Natural killer cell treated with Interleukin-12 subunit alpha and Interleukin-12 subunit beta and Interleukin-15 and Interleukin-18, amount 100 ng/mL, for 72 hours (primary cell): ENCODE measurements at regions not wholly inside any gene's neighbourhood (a gene's known extent, or its start where the extent isn't known, plus 50 kb on each side); places are given as distances from the start of the nearest gene placed in this dataset.

Source experiments
- ATAC-seq, 2 donors: fragments of 150-1000 bp; cut with Tn5 transposase in 1 of 2; sonication (Bioruptor Pico), chemical (Tn5 transposase) in 1 of 2; 2 replicates each; pipeline ENCODE4 v1.10.0; 2021
- DNase-seq: peaks from one replicate; pipeline ENCODE4 v3.0.0; 2022; ENCODE audit warnings: low spot score
- H3K27ac Mint-ChIP-seq, 2 donors: 1 replicate in 1 of 2; 2 replicates in 1 of 2; pipeline ENCODE4 v1.8.0; 2022; ENCODE audit warnings: mixed read lengths in 2 of 2, mild to moderate bottlenecking in 1 of 2, moderate library complexity in 1 of 2
- H3K27me3 Mint-ChIP-seq, 2 donors: 1 replicate in 1 of 2; 2 replicates in 1 of 2; pipeline ENCODE4 v1.8.0; 2022; ENCODE audit warnings: mixed read lengths in 2 of 2
- H3K36me3 Mint-ChIP-seq: one replicate; pipeline ENCODE4 v1.8.0; 2022; ENCODE audit warnings: mixed read lengths
- H3K4me1 Mint-ChIP-seq, 2 donors: 1 replicate in 1 of 2; 2 replicates in 1 of 2; pipeline ENCODE4 v1.8.0; 2022; ENCODE audit warnings: low read depth in 2 of 2, mixed read lengths in 2 of 2, mild to moderate bottlenecking in 1 of 2
- H3K4me3 Mint-ChIP-seq: one replicate; pipeline ENCODE4 v1.8.0; 2022; ENCODE audit warnings: mixed read lengths
- H3K9me3 Mint-ChIP-seq: 2 replicates; pipeline ENCODE4 v1.8.0; 2022; ENCODE audit warnings: mixed read lengths

GRCh38 chr5:126365446-126366198, 57.6 kb upstream of the GRAMD2B start:
- ATAC-seq (no peak), DNase-seq (no peak)
- Mint-ChIP-seq H3K4me3 (no peak overlapping the region), H3K4me1 (peaks cover 5 to 7% of the 10 kb centered on the region in 2 donors), H3K27me3 (peaks cover 2 to 8% of the 10 kb centered on the region in 2 donors), H3K9me3 (no peaks in the 10 kb centered on the region), H3K27ac (no peak overlapping the region), H3K36me3 (no peaks in the 10 kb centered on the region)

DNA sequence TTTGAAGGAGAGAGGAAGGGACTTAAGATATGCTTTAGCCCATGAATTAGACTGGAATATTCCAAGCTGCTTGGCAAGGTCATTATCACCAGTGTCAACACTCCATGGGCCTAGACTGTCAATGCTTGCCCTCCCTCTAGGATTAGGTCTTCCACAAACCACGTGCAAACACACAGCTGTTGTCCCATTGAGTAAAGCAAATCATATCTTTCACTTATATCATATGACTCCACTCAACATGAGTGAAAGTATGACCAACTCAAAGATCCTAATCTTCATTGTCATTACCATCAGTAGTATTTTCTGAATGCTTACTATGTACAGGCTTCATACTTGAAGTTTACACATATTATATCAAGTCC, 57.0 kb upstream of the GRAMD2B start:
- Mint-ChIP-seq H3K4me1 (peaks cover 3 to 7% of the 10 kb centered on the region in 2 donors), H3K36me3 (no peaks in the 10 kb centered on the region), H3K27ac (no peak overlapping the region), H3K9me3 (no peaks in the 10 kb centered on the region), H3K4me3 (no peak overlapping the region), H3K27me3 (peaks cover 2 to 8% of the 10 kb centered on the region in 2 donors)
- ATAC-seq (no peak), DNase-seq (no peak)

GRCh38 chr5:126368239-126368812, 54.9 kb upstream of the GRAMD2B start:
- H3K27ac Mint-ChIP-seq: no peak overlapping the region
- no peaks in the 10 kb centered on the region for H3K36me3 Mint-ChIP-seq
- DNase-seq (no peak), ATAC-seq (no peak)
- H3K4me3 Mint-ChIP-seq: no peak overlapping the region
- peaks cover 0 to 6% of the 10 kb centered on the region in 2 donors for H3K4me1 Mint-ChIP-seq
- peaks cover 0 to 2% of the 10 kb centered on the region in 2 donors for H3K27me3 Mint-ChIP-seq
- no peaks in the 10 kb centered on the region for H3K9me3 Mint-ChIP-seq

DNA sequence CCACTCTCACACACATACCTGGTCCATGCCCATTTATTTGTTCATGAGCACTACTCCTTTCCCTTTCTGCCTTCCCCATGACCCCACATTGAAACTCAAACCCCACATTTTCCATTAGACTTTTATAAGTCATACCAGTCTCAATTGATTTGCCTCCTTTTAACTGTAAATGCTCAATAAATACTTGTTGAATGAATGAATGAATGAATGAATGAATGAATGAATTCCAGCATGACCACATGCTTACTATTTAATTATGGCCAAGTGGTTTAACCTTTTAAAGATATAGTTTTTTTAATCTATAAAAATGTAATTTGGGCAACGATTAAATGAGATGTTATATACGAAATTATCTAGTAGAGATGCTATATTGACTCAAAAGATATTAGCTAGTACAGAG, 54.1 kb upstream of the GRAMD2B start:
- ATAC-seq: no peak
- no peaks in the 10 kb centered on the region for H3K36me3 Mint-ChIP-seq
- H3K27ac Mint-ChIP-seq: no peak overlapping the region
- DNase-seq: no peak
- H3K4me1 Mint-ChIP-seq: peaks cover 7 to 8% of the 10 kb centered on the region in 2 donors
- H3K4me3 Mint-ChIP-seq: no peak overlapping the region
- H3K9me3 Mint-ChIP-seq: no peaks in the 10 kb centered on the region
- H3K27me3 Mint-ChIP-seq: peaks cover 0 to 2% of the 10 kb centered on the region in 2 donors

GRCh38 chr5:126369995-126370731, 53.0 kb upstream of the GRAMD2B start:
- Mint-ChIP-seq H3K27me3 (peaks cover 0 to 2% of the 10 kb centered on the region in 2 donors), H3K4me1 (peaks cover 8% of the 10 kb centered on the region in 2 donors), H3K4me3 (no peak overlapping the region), H3K36me3 (no peaks in the 10 kb centered on the region), H3K27ac (no peak overlapping the region), H3K9me3 (no peaks in the 10 kb centered on the region)
- DNase-seq (no peak), ATAC-seq (no peak)

DNA sequence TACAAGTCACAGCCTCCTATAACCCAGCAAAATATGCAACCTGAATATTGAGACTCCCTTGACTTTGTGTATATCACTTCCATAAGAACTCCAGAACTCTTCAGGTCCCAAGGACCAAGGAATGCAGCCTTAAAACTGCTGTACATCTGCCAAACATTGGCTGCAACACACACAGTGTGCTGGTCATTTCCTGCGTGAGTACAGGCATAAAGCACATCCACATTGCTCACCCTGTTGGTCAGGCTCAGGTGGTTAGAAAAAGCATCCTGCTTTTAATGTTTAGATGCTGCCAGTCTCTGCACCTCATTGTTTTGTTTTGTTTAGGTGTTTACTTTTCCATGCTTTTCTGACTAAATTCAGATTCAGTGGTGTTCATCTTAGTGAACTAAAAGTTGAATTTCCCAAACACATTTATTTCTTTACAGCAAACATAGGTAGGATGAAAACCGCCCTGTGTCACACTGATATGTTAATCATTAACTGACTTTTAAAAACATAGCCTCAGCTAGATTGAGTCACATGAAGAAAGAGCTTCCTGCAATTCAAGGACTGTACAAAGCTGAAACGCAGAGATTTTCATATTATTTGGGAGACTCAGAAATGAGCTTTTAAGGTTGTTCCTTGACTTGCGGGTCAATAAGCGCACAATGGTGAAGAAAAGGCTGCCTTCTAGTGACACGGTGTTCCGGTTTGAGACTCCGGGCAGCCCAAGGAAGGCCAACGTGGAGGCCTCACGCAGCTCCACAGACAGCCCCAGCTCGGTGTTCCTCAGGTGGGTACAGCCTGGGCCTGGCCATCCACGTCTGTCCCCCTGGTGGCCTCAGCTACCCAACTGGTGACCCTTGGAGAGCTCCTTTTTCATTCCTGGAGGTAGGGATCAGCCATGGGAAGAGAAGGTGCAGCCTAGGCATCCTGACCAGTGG, 52.2 kb upstream of the GRAMD2B start:
- ATAC-seq: no peak
- no peaks in the 10 kb centered on the region for H3K36me3 Mint-ChIP-seq

DNA sequence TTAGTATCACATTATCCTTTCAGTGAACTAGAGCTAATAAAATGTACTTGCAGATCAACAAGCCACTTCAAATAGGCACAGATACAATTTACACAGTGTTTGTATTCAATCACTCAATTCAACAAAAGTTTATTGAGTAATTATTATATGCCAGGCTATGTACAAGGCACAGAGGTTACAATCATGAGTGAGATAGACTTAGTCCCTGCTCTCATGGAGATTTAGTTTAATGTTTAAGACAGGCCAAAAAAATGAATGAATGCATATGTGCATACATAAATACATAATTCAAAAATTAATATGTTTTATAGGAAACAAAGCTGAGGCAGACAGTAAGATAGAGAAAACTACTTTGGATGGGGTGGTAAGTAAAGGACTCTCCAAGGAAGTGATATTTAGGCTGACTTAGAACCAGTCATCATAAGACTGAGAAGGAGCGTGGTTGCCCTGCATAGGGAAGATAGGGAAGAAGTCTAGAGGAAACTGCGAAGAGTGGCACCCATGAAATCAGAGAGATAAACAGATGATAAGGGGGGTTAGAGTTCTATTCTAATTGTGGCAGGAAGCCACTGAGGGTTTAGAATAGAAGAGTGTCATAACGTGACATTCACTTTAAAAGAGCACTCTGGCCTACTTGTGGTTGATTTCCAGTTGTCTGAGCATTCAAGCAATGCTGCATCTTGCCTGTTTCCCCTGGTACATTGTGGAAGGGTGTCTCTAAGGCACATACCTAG, 49.7 kb upstream of the GRAMD2B start:
- Mint-ChIP-seq H3K27me3 (peaks cover 0 to 2% of the 10 kb centered on the region in 2 donors), H3K4me3 (no peak overlapping the region), H3K4me1 (peaks cover 8% of the 10 kb centered on the region in 2 donors), H3K36me3 (no peaks in the 10 kb centered on the region), H3K9me3 (no peaks in the 10 kb centered on the region), H3K27ac (peak overlapping the region in 1 of 2 donors; percentile 11)
- ATAC-seq (peak; percentile 49 to 50), DNase-seq (no peak)

More for the DNA sequence above, 52.2 kb upstream of the GRAMD2B start:
- Mint-ChIP-seq H3K27me3 (peaks cover 0 to 2% of the 10 kb centered on the region in 2 donors), H3K9me3 (no peaks in the 10 kb centered on the region), H3K4me3 (no peak overlapping the region), H3K27ac (no peak overlapping the region), H3K4me1 (peaks cover 8% of the 10 kb centered on the region in 2 donors)
- DNase-seq: no peak
